OCI-LY3 (cell line): ENCODE measurements at regions not wholly inside any gene's neighbourhood (a gene's known extent, or its start where the extent isn't known, plus 50 kb on each side); places are given as distances from the start of the nearest gene placed in this dataset.
A peak's percentile ranks its signal among the peaks of the same experiment; 100 is the strongest.

ENCODE experiments used
- H2AFZ ChIP-seq: fragments of 200-600, 300-600 bp; shearing (Covaris generic); 2 replicates; pipeline ENCODE4 v1.6.0; 2014; ENCODE audit warnings: antibody characterized with exemption, low read depth, low read length
- H3K27ac ChIP-seq: fragments of 200-600, 300-600 bp; sonication (generic); 2 replicates; pipeline ENCODE4 v1.5.1; 2014; ENCODE audit warnings: mild to moderate bottlenecking, low read length, moderate library complexity, mixed read lengths
- H3K27me3 ChIP-seq: fragments of 200-600, 300-600 bp; sonication (generic); 2 replicates; pipeline ENCODE4 v1.6.1; 2014; ENCODE audit warnings: low read depth, low read length, mixed read lengths
- H3K36me3 ChIP-seq: fragments of 200-600, 300-600 bp; sonication (generic); replicated peaks from 2 replicates; pipeline ENCODE3; 2014; ENCODE audit warnings: low read depth, low read length, mixed read lengths
- H3K4me1 ChIP-seq: fragments of 300-600, 200-600 bp; sonication (generic); 2 replicates; pipeline ENCODE4 v1.6.1; 2014; ENCODE audit warnings: low read length, mixed read lengths
- H3K4me2 ChIP-seq: fragments of 200-600, 300-600 bp; sonication (generic); 2 replicates; pipeline ENCODE4 v1.6.1; 2014; ENCODE audit warnings: low read length, mixed read lengths
- H3K4me3 ChIP-seq: fragments of 300-600, 200-600 bp; sonication (generic); 2 replicates; pipeline ENCODE4 v1.5.1; 2014; ENCODE audit warnings: antibody characterized with exemption, mild to moderate bottlenecking, low read length, moderate library complexity
- H3K79me2 ChIP-seq: fragments of 300-600, 200-600 bp; shearing (Covaris generic); 2 replicates; pipeline ENCODE4 v1.6.1; 2014; ENCODE audit warnings: mild to moderate bottlenecking, low read length, mixed read lengths
- H3K9ac ChIP-seq: fragments of 300-600, 200-600 bp; shearing (Covaris generic); 2 replicates; pipeline ENCODE4 v1.6.0; 2014; ENCODE audit warnings: mild to moderate bottlenecking, low read length, moderate library complexity
- H3K9me3 ChIP-seq: fragments of 200-600, 300-600 bp; shearing (Covaris generic); 2 replicates; pipeline ENCODE4 v1.6.1; 2014; ENCODE audit warnings: low read length, mixed read lengths; ENCODE audit not compliant: insufficient read depth
- H4K20me1 ChIP-seq: fragments of 200-600, 300-600 bp; sonication (generic); 2 replicates; pipeline ENCODE4 v1.6.1; 2016; ENCODE audit warnings: low read length, mixed read lengths; ENCODE audit not compliant: insufficient read depth
- EZH2phosphoT487 ChIP-seq: fragments of 200-600 bp; shearing (Covaris generic); IDR thresholded peaks from 2 replicates; pipeline ENCODE4 v1.6.1; 2018; ENCODE audit warnings: antibody characterized with exemption, mixed run types, low read depth
- TF ChIP-seq, protein P1 (sequence below): fragments of 200-600, 300-600 bp; sonication (generic); IDR thresholded peaks from 2 replicates; pipeline ENCODE4 v1.5.1; 2014; ENCODE audit warnings: antibody characterized with exemption, low read length, low read depth

DNA sequence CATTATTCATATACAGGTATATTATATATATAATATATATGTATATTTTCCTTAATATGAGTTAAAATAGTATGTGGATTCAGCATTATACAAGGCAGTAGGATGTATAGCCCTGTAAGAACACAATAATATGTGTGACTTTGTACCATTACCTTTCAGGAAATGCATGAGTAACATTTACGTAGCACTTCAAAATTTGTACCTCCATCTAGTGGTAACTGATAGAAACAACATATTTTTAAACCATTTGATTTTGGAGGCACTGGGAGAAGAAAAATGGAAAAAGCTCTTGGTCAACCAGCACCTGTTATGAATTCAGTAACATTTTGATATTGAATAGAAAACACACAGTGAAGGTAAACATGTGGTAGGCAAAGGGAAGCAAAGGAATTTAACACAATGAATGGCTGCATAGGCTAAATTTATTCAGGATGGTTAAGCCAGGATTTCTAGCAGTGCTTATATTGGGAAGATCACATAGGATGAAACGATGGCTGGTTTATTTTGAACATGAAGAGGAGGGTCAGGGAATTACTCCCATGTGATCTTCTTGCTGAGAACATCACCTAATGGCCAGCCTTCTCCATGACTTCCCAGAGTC lies 565.5 kb downstream of the CCDC85A start:
- no peak overlapping the region for H2AFZ ChIP-seq
- no peak overlapping the region for H3K9ac ChIP-seq
- H3K36me3 ChIP-seq, result no peaks in the 10 kb centered on the region
- H4K20me1 ChIP-seq, result no peaks in the 10 kb centered on the region
- H3K27me3 ChIP-seq, result no peaks in the 10 kb centered on the region
- no peaks in the 10 kb centered on the region for H3K9me3 ChIP-seq
- H3K27ac ChIP-seq, result no peak overlapping the region
- no peak overlapping the region for H3K4me2 ChIP-seq
- H3K4me3 ChIP-seq, result no peak overlapping the region
- TF ChIP-seq EZH2phosphoT487, result no peak
- TF ChIP-seq, protein P1, sequence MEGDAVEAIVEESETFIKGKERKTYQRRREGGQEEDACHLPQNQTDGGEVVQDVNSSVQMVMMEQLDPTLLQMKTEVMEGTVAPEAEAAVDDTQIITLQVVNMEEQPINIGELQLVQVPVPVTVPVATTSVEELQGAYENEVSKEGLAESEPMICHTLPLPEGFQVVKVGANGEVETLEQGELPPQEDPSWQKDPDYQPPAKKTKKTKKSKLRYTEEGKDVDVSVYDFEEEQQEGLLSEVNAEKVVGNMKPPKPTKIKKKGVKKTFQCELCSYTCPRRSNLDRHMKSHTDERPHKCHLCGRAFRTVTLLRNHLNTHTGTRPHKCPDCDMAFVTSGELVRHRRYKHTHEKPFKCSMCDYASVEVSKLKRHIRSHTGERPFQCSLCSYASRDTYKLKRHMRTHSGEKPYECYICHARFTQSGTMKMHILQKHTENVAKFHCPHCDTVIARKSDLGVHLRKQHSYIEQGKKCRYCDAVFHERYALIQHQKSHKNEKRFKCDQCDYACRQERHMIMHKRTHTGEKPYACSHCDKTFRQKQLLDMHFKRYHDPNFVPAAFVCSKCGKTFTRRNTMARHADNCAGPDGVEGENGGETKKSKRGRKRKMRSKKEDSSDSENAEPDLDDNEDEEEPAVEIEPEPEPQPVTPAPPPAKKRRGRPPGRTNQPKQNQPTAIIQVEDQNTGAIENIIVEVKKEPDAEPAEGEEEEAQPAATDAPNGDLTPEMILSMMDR, result peak; percentile 62
- H3K79me2 ChIP-seq, result no peaks in the 10 kb centered on the region
- H3K4me1 ChIP-seq, result no peaks in the 10 kb centered on the region

- Histone ChIP-seq H3K4me1 (no peaks in the 10 kb centered on the region), H3K27ac (no peak overlapping the region), H3K4me3 (no peak overlapping the region)
Measured at GRCh38 chr2:56753182-56753581, 569.4 kb downstream of the CCDC85A start.

DNA sequence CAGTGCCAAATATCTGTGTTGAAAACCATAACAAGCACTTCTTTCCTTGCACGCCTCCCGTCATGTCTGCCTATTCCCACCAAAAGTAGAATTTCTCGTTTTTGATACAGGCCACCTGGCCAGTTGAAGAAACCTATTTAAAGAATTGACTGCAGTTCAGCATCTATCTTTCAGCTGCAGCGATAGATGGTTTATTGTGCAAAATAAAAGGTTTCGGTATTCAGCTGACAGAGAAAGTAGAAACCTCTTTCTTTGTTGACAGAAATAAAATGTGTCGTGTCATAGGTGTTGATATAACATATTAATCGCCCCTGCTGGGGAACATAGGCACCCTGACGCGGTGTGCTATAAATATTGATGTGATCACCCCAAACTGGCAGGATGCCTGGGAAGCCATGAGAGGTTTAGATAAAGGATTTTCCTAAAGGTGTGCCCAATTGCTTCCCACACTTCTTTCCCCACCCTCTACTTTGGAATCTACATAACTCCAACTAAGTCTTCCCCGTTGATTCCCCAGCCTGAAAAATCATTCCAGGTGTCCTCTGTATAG lies 570.4 kb downstream of the CCDC85A start:
- no peak for TF ChIP-seq EZH2phosphoT487
- TF ChIP-seq, protein P1, result no peak
- no peaks in the 10 kb centered on the region for H3K4me1 ChIP-seq
- no peak overlapping the region for H2AFZ ChIP-seq
- no peaks in the 10 kb centered on the region for H3K9me3 ChIP-seq
- no peaks in the 10 kb centered on the region for H3K79me2 ChIP-seq
- H4K20me1 ChIP-seq, result no peaks in the 10 kb centered on the region
- H3K27me3 ChIP-seq, result no peaks in the 10 kb centered on the region
- no peak overlapping the region for H3K9ac ChIP-seq
- no peak overlapping the region for H3K27ac ChIP-seq
- no peak overlapping the region for H3K4me2 ChIP-seq
- H3K36me3 ChIP-seq, result no peaks in the 10 kb centered on the region
- H3K4me3 ChIP-seq, result no peak overlapping the region

More at GRCh38 chr2:56753182-56753581, 569.4 kb downstream of the CCDC85A start:
- Histone ChIP-seq H3K9me3 (no peaks in the 10 kb centered on the region), H3K4me2 (no peak overlapping the region), H4K20me1 (no peaks in the 10 kb centered on the region), H3K9ac (no peak overlapping the region), H3K36me3 (no peaks in the 10 kb centered on the region), H2AFZ (no peak overlapping the region), H3K27me3 (no peaks in the 10 kb centered on the region), H3K79me2 (no peaks in the 10 kb centered on the region)
- TF ChIP-seq, protein P1, result no peak
- no peak for TF ChIP-seq EZH2phosphoT487

DNA sequence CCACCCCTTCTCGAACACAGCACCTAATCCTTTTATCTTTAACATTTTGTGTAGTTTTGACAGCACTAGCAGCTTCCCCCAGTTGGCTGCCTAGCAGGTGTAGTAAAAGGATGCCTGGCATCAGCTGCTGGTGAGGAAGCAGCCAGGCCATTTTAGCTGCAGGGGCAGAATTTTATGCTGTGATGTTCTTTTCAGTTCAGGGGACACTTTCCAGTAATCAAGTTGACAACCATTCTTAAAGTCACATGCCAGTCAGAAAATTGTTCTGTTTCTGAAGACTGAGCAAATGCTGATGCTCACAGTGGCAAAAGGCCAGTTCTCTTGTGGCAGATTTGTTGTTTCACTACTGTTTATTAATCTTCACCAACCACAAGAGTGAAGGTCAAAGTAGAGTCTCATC lies 570.8 kb downstream of the CCDC85A start:
- no peaks in the 10 kb centered on the region for H4K20me1 ChIP-seq
- TF ChIP-seq, protein P1, result no peak
- TF ChIP-seq EZH2phosphoT487, result no peak
- no peak overlapping the region for H3K9ac ChIP-seq
- H3K4me3 ChIP-seq, result no peak overlapping the region
- no peak overlapping the region for H2AFZ ChIP-seq
- H3K27ac ChIP-seq, result no peak overlapping the region
- H3K36me3 ChIP-seq, result no peaks in the 10 kb centered on the region
- no peaks in the 10 kb centered on the region for H3K79me2 ChIP-seq
- no peaks in the 10 kb centered on the region for H3K4me1 ChIP-seq
- no peaks in the 10 kb centered on the region for H3K9me3 ChIP-seq
- no peaks in the 10 kb centered on the region for H3K27me3 ChIP-seq
- no peak overlapping the region for H3K4me2 ChIP-seq
